Vagina (tissue), 2 donors: ENCODE measurements at regions not wholly inside any gene's neighbourhood (a gene's known extent, or its start where the extent isn't known, plus 50 kb on each side); places are given as distances from the start of the nearest gene placed in this dataset.

Source experiments
- CTCF ChIP-seq, 3 experiments: fragments of 450-650 bp in 2 of 3; fragments of 200-600 bp in 1 of 3; sonication (generic) in 1 of 3; IDR thresholded peaks; one replicate each; pipeline ENCODE4 v1.5.1; 2017 to 2019; ENCODE audit warnings: antibody characterized with exemption in 3 of 3, mild to moderate bottlenecking in 2 of 3, moderate library complexity in 2 of 3
- POLR2A ChIP-seq, 2 donors: fragments of 450-650 bp; IDR thresholded peaks; one replicate each; pipeline ENCODE4 v1.6.1; 2017; ENCODE audit warnings: antibody characterized with exemption in 2 of 2, mild to moderate bottlenecking in 2 of 2, moderate library complexity in 2 of 2
- POLR2AphosphoS5 ChIP-seq, 2 donors: sonication (generic); formaldehyde crosslinking; IDR thresholded peaks; one replicate each; pipeline ENCODE4 v1.9.0; 2017; ENCODE audit warnings: antibody characterized with exemption in 2 of 2, mild to moderate bottlenecking in 2 of 2, low read depth in 1 of 2; ENCODE audit not compliant: insufficient read depth in 1 of 2

- no peak for TF ChIP-seq CTCF (IDR thresholded peaks at IDR 0.05)
- TF ChIP-seq POLR2AphosphoS5 (IDR thresholded peaks at IDR 0.05; ENCODE audit: insufficient read depth in 1 of 2, low read depth in 1 of 2), result no peak
- no peak for TF ChIP-seq POLR2A (IDR thresholded peaks at IDR 0.05)
Measured at GRCh38 chr7:42338231-42338915, 101.4 kb upstream of the GLI3 start.
